Activated naive CD8-positive, alpha-beta T cell treated with anti-CD3 and anti-CD28 coated beads for 36 hours (primary cell): ENCODE measurements at regions not wholly inside any gene's neighbourhood (a gene's known extent, or its start where the extent isn't known, plus 50 kb on each side); places are given as distances from the start of the nearest gene placed in this dataset.
A peak's percentile ranks its signal among the peaks of the same experiment; 100 is the strongest.

Source experiments
- DNase-seq: peaks from one replicate; pipeline ENCODE4 v3.0.0; 2021
- H3K27ac Mint-ChIP-seq: one replicate; pipeline ENCODE4 v1.8.0; 2022; ENCODE audit warnings: mild to moderate bottlenecking, moderate library complexity, mixed read lengths
- H3K27me3 Mint-ChIP-seq: one replicate; pipeline ENCODE4 v1.8.0; 2022; ENCODE audit warnings: mild to moderate bottlenecking, mixed read lengths
- H3K36me3 Mint-ChIP-seq: one replicate; pipeline ENCODE4 v1.8.0; 2021; ENCODE audit warnings: mild to moderate bottlenecking, mixed read lengths
- H3K4me1 Mint-ChIP-seq: one replicate; pipeline ENCODE4 v1.8.0; 2021; ENCODE audit warnings: mixed read lengths
- H3K4me3 Mint-ChIP-seq: one replicate; pipeline ENCODE4 v1.8.0; 2022; ENCODE audit warnings: mild to moderate bottlenecking, moderate library complexity, mixed read lengths
- H3K9me3 Mint-ChIP-seq: one replicate; pipeline ENCODE4 v1.8.0; 2022; ENCODE audit warnings: mixed read lengths

- no peaks in the 10 kb centered on the region for H3K9me3 Mint-ChIP-seq
- H3K4me3 Mint-ChIP-seq = no peak overlapping the region
- no peaks in the 10 kb centered on the region for H3K4me1 Mint-ChIP-seq
- no peak overlapping the region for H3K27ac Mint-ChIP-seq
- no peak for DNase-seq
- no peaks in the 10 kb centered on the region for H3K27me3 Mint-ChIP-seq
- no peaks in the 10 kb centered on the region for H3K36me3 Mint-ChIP-seq
Measured at GRCh38 chr5:173771121-173771724, 116.9 kb upstream of the CPEB4 start.

GRCh38 chr5:173771725-173772383 is 116.3 kb upstream of the CPEB4 start:
- Mint-ChIP-seq H3K36me3 (no peaks in the 10 kb centered on the region), H3K4me1 (no peaks in the 10 kb centered on the region), H3K9me3 (no peaks in the 10 kb centered on the region), H3K4me3 (no peak overlapping the region), H3K27me3 (no peaks in the 10 kb centered on the region), H3K27ac (no peak overlapping the region)
- no peak for DNase-seq

GRCh38 chr5:173772384-173773059 is 115.6 kb upstream of the CPEB4 start:
- no peaks in the 10 kb centered on the region for H3K27me3 Mint-ChIP-seq

GRCh38 chr5:173774271-173774761 is 113.8 kb upstream of the CPEB4 start:
- H3K4me1 Mint-ChIP-seq = no peaks in the 10 kb centered on the region
- H3K27ac Mint-ChIP-seq = no peak overlapping the region
- H3K9me3 Mint-ChIP-seq = no peaks in the 10 kb centered on the region

More at GRCh38 chr5:173772384-173773059, 115.6 kb upstream of the CPEB4 start:
- no peak for DNase-seq
- Mint-ChIP-seq H3K4me1 (no peaks in the 10 kb centered on the region), H3K9me3 (no peaks in the 10 kb centered on the region), H3K36me3 (no peaks in the 10 kb centered on the region), H3K27ac (no peak overlapping the region), H3K4me3 (no peak overlapping the region)

DNA sequence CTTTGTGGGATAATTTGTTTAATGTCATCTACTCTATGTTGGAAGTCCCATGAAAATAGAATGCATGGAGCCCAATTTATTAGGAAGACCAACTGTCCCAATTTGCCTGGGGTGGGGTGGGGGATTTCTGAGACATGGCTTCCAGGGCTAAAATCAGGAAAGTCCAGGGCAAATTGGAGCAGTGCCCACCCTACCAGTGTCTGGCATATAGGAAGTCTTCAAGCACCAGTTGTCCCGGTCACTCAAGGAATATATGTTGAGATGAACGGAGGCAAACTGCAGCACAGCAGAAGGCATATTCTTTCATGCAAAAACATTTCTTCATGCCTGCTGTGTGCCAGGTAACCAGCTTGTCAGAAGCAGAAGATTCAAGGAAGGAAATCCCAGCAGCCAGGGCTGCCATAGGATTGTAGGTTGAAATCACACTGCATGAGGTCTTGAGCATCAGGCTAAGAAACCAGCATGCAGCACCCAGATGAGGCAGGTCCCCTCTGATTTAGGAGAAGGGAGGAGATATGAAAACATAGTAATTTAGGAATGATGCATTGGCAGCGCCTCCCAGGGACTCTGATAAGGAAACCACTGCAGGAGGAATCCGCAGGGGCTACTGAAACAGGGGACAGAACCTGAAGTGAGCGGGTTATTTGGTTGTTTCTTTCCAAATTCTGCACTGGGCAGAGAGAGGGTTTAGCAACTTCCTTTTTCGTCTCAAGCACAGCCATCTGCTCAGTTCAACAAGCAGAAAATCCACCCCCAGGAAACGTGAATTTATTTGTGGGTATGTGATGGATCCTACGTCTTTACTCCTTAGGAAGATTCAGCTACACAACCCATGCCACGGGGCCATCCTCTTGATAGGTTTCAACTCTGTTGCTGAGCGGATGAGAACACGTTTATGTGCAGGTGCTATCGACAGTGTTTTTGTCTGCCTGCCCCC is 112.6 kb upstream of the CPEB4 start:
- no peak overlapping the region for H3K27ac Mint-ChIP-seq
- no peak for DNase-seq
- no peak overlapping the region for H3K4me3 Mint-ChIP-seq
- no peaks in the 10 kb centered on the region for H3K27me3 Mint-ChIP-seq
- H3K9me3 Mint-ChIP-seq = no peaks in the 10 kb centered on the region
- no peaks in the 10 kb centered on the region for H3K36me3 Mint-ChIP-seq
- H3K4me1 Mint-ChIP-seq = no peaks in the 10 kb centered on the region

More at GRCh38 chr5:173774271-173774761, 113.8 kb upstream of the CPEB4 start:
- no peak for DNase-seq
- Mint-ChIP-seq H3K4me3 (no peak overlapping the region), H3K36me3 (no peaks in the 10 kb centered on the region), H3K27me3 (no peaks in the 10 kb centered on the region)

GRCh38 chr5:173777149-173777548 is 111.0 kb upstream of the CPEB4 start:
- no peak overlapping the region for H3K27ac Mint-ChIP-seq
- no peak for DNase-seq
- peaks cover 2% of the 10 kb centered on the region for H3K9me3 Mint-ChIP-seq
- peaks cover 2% of the 10 kb centered on the region for H3K36me3 Mint-ChIP-seq
- H3K27me3 Mint-ChIP-seq = no peaks in the 10 kb centered on the region
- H3K4me3 Mint-ChIP-seq = no peak overlapping the region
- H3K4me1 Mint-ChIP-seq = peaks cover 7% of the 10 kb centered on the region

GRCh38 chr5:173777674-173778073 is 110.5 kb upstream of the CPEB4 start:
- no peak overlapping the region for H3K4me3 Mint-ChIP-seq
- peaks cover 2% of the 10 kb centered on the region for H3K36me3 Mint-ChIP-seq
- H3K9me3 Mint-ChIP-seq = peaks cover 2% of the 10 kb centered on the region
- no peak overlapping the region for H3K27ac Mint-ChIP-seq
- no peaks in the 10 kb centered on the region for H3K27me3 Mint-ChIP-seq
- DNase-seq = no peak
- H3K4me1 Mint-ChIP-seq = peaks cover 13% of the 10 kb centered on the region

- DNase-seq = no peak
- H3K36me3 Mint-ChIP-seq = peaks cover 2% of the 10 kb centered on the region
- no peak overlapping the region for H3K27ac Mint-ChIP-seq
- peaks cover 14% of the 10 kb centered on the region for H3K4me1 Mint-ChIP-seq
- H3K9me3 Mint-ChIP-seq = peaks cover 2% of the 10 kb centered on the region
- no peak overlapping the region for H3K4me3 Mint-ChIP-seq
- H3K27me3 Mint-ChIP-seq = no peaks in the 10 kb centered on the region
Measured at GRCh38 chr5:173778152-173778782, 109.9 kb upstream of the CPEB4 start.

- H3K27me3 Mint-ChIP-seq = no peaks in the 10 kb centered on the region
- no peak for DNase-seq
- peaks cover 2% of the 10 kb centered on the region for H3K9me3 Mint-ChIP-seq
- H3K27ac Mint-ChIP-seq = no peak overlapping the region
- H3K4me3 Mint-ChIP-seq = no peak overlapping the region
- H3K36me3 Mint-ChIP-seq = peaks cover 2% of the 10 kb centered on the region
- H3K4me1 Mint-ChIP-seq = peaks cover 14% of the 10 kb centered on the region
Measured at GRCh38 chr5:173778784-173779304, 109.3 kb upstream of the CPEB4 start.

DNA sequence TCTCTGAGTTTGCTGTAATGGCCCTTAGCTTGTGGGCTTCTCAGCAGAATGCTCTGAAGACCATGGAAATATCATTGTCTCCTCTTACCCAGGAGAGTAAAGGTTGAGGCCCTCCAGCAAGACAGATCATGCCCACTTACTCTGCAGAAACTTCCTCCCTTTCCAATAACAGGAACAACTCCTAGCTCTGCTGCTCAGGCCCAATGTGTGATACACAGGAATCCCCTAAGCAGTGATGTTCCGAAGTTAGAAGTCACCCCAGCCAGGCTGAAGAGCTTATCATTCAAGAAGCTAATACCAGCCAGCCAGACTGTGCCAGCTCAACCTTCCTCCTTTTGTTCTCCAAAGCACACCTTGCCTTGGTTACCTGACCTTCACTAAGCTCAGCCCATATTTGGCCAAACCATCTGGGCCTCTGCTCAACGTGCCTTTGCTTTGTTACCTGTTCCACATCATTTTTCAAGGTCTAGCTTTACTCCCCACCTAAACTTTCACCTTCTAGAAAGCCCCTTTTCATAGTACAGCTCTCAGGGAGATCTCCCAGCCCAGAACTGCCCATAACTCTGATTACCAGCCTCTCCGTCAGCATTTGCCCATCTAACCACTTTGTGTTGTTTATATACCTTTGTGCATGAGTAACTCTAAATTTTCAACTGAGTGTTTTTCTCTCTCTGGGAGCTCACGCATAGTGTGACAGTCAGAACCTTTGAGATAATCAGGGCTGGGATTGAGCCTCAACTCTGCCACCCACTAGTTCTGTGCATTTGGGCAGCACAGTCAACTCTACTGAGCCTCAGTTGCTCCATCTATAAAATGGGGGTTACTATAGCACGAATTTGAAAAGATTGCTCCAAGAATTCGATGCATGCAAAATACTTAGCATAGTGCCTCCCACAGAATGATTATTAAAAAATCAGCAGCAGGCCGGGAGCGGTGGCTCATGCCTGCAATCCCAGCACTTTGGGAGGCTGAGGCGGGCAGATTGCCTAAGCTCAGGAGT is 107.6 kb upstream of the CPEB4 start:
- H3K36me3 Mint-ChIP-seq = peaks cover 2% of the 10 kb centered on the region
- peaks cover 14% of the 10 kb centered on the region for H3K4me1 Mint-ChIP-seq
- no peak overlapping the region for H3K27ac Mint-ChIP-seq
- H3K4me3 Mint-ChIP-seq = no peak overlapping the region
- DNase-seq = no peak
- H3K27me3 Mint-ChIP-seq = no peaks in the 10 kb centered on the region
- H3K9me3 Mint-ChIP-seq = peaks cover 2% of the 10 kb centered on the region

DNA sequence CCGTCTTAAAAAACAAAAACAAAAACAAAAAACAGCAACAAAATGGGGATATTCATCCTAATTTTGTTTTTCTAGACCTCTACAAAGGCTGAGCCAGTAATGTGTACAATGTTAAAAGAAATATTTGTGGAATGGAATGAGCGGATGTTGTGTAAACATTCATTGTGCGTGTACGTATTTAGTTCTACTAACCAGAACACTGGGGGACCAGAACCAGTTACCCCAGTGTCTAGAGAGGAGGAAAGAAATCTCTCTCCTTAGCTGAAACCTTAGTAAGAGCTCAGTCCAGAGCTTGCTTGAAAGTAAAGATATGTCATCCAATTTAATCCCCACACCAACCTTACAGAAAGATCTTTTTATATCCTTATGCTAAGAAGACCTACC is 106.7 kb upstream of the CPEB4 start:
- Mint-ChIP-seq H3K27ac (peak overlapping the region; percentile 87), H3K36me3 (peaks cover 2% of the 10 kb centered on the region), H3K9me3 (peaks cover 2% of the 10 kb centered on the region), H3K27me3 (no peaks in the 10 kb centered on the region), H3K4me3 (no peak overlapping the region), H3K4me1 (peaks cover 14% of the 10 kb centered on the region)
- no peak for DNase-seq

DNA sequence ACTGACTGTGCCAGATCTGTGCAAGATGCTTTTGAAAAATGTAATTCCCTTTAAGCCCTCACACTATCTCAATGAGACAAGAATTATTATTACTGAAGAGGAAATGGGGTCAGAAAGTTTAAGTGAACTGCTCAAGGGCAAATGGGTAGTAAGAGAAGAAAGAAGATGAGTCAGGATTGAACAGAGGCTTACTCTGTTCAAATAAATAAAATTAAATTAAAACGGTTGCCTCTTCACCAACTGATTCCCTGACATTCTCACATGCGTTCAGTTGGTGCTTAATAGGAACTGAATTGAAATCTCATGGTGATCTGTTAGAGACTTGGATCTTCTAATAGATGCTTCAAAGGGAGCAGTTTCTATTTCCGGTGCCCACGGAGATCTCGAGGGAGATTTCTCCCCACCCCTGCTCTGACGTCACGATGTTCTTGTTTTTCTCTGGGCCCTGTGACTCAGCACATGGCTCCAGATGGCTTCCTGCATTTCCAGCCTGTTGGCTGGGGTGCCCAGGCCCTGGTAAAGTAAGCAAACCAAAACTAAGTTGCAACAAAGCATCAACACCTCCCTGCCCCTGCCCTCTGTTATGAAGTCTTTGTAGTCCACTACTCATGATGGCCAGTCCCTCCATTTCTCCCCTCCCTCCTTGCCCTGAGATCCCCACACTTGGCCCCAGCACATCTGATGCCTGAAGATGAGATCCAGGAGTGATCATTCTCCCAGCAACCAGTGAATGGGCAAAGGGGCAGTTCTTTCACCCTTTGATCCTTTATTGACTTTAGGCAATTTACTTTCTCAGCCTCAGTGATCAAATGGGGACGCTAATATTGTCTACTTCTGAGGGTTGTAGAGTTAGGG is 106.1 kb upstream of the CPEB4 start:
- H3K4me3 Mint-ChIP-seq = peak overlapping the region; percentile 16
- peaks cover 2% of the 10 kb centered on the region for H3K36me3 Mint-ChIP-seq
- peaks cover 2% of the 10 kb centered on the region for H3K9me3 Mint-ChIP-seq
- no peaks in the 10 kb centered on the region for H3K27me3 Mint-ChIP-seq
- H3K4me1 Mint-ChIP-seq = peaks cover 14% of the 10 kb centered on the region
- peak overlapping the region; percentile 87 for H3K27ac Mint-ChIP-seq
- peak; percentile 27 for DNase-seq
